Aorta (tissue), 5 donors: ENCODE measurements at regions not wholly inside any gene's neighbourhood (a gene's known extent, or its start where the extent isn't known, plus 50 kb on each side); places are given as distances from the start of the nearest gene placed in this dataset.

Experiments
- ATAC-seq: fragments of 200-7000 bp; cut with Tn5 transposase; one replicate; pipeline ENCODE4 v1.9.1; 2022; ENCODE audit warnings: moderate library complexity; ENCODE audit not compliant: low FRiP score
- DNase-seq, 2 donors: peaks; one replicate each; pipeline ENCODE4 v3.0.0-alpha.2; 2020
- H3K27ac ChIP-seq, 2 donors: one replicate each; pipeline ENCODE4 v1.5.1; 2013; ENCODE audit warnings: low read length in 2 of 2, mild to moderate bottlenecking in 2 of 2, moderate library complexity in 2 of 2, control low read depth in 1 of 2, inconsistent platforms in 1 of 2, low read depth in 1 of 2
- H3K27me3 ChIP-seq, 2 donors: one replicate each; pipeline ENCODE4 v1.6.1; 2013; ENCODE audit warnings: control low read depth in 1 of 2, low read length in 1 of 2, mild to moderate bottlenecking in 1 of 2, moderate library complexity in 1 of 2; ENCODE audit not compliant: insufficient read depth in 2 of 2, control insufficient read depth in 1 of 2
- H3K36me3 ChIP-seq, 2 donors: one replicate each; pipeline ENCODE4 v1.6.1; 2013; ENCODE audit warnings: control low read depth in 1 of 2, low read length in 1 of 2, mild to moderate bottlenecking in 1 of 2; ENCODE audit not compliant: insufficient read depth in 2 of 2, control insufficient read depth in 1 of 2
- H3K4me1 ChIP-seq, 2 donors: one replicate each; pipeline ENCODE4 v1.6.1; 2013; ENCODE audit warnings: low read length in 2 of 2, control low read depth in 1 of 2, mild to moderate bottlenecking in 1 of 2, moderate library complexity in 1 of 2; ENCODE audit not compliant: insufficient read depth in 2 of 2, control insufficient read depth in 1 of 2
- H3K4me3 ChIP-seq, 2 donors: one replicate each; pipeline ENCODE4 v1.5.1; 2013; ENCODE audit warnings: low read length in 2 of 2, control low read depth in 1 of 2, mild to moderate bottlenecking in 1 of 2
- H3K9me3 ChIP-seq: one replicate; pipeline ENCODE4 v1.6.1; 2013; ENCODE audit warnings: mild to moderate bottlenecking, low read length; ENCODE audit not compliant: control insufficient read depth
- WGBS, 2 donors: extraction: QIAGEN DNeasy Blood & Tissue Kit; methylation state at CpG; one replicate each; pipeline ENCODE4 v1.1.7; 2013; 5-methylcytosine and 5-hydroxymethylcytosine counted together
- intact Hi-C, 2 donors: fragments of 100-400 bp; cut with DNase I; formaldehyde crosslinking; loops; one replicate each; pipeline versions ENCODE4 v1.14.2 to v1.15.0; 2022
- donor health status: healthy with polysubstance abuse.
- donor health status: Bipolar disorder and iron deficiency.
- donor health status: DM: no; HTN: no; CAD: no.
- donor health status: DM: no; HTN: no; CAD: no.
- donor health status: DM: yes; HTN: yes; CAD: no.

GRCh38 chr10:130994191-130994590 lies 317.3 kb downstream of the TCERG1L start:
- intact Hi-C loops = no loop called here
- Histone ChIP-seq H3K27ac (no peak overlapping the region), H3K4me1 (no peaks in the 10 kb centered on the region), H3K4me3 (no peak overlapping the region), H3K27me3 (no peaks in the 10 kb centered on the region), H3K9me3 (peaks cover 2% of the 10 kb centered on the region), H3K36me3 (no peaks in the 10 kb centered on the region)
- 87 to 90% methylated on average over 7 of the region's 7 CpGs for WGBS, 2 donors
- ATAC-seq (peak; percentile 23), DNase-seq (no peak)

GRCh38 chr10:130994845-130995244 lies 316.7 kb downstream of the TCERG1L start:
- H3K36me3 ChIP-seq = no peaks in the 10 kb centered on the region
- H3K9me3 ChIP-seq = peaks cover 2% of the 10 kb centered on the region
- H3K4me3 ChIP-seq = no peak overlapping the region
- H3K27ac ChIP-seq = no peak overlapping the region
- 86% methylated on average over 7 of the region's 7 CpGs for WGBS, 2 donors
- no peak for DNase-seq
- H3K4me1 ChIP-seq = no peaks in the 10 kb centered on the region
- intact Hi-C loops = no loop called here
- H3K27me3 ChIP-seq = no peaks in the 10 kb centered on the region
- ATAC-seq = no peak

- Histone ChIP-seq H3K4me3 (no peak overlapping the region), H3K4me1 (no peaks in the 10 kb centered on the region), H3K36me3 (no peaks in the 10 kb centered on the region), H3K27me3 (no peaks in the 10 kb centered on the region), H3K27ac (no peak overlapping the region), H3K9me3 (peaks cover 2% of the 10 kb centered on the region)
- 54 to 60% methylated on average over 8 of the region's 8 CpGs for WGBS, 2 donors
- intact Hi-C loops = no loop called here
- no peak for ATAC-seq
- no peak for DNase-seq
These were observed 314.1 kb downstream of the TCERG1L start for GRCh38 chr10:130997267-130998045.

- intact Hi-C loops = no loop called here
- 61 to 66% methylated on average over 5 of the region's 5 CpGs for WGBS, 2 donors
- Histone ChIP-seq H3K4me3 (no peak overlapping the region), H3K27ac (no peak overlapping the region), H3K9me3 (peaks cover 2% of the 10 kb centered on the region), H3K36me3 (no peaks in the 10 kb centered on the region), H3K4me1 (no peaks in the 10 kb centered on the region), H3K27me3 (no peaks in the 10 kb centered on the region)
- DNase-seq = no peak
- ATAC-seq = no peak
These were observed 313.5 kb downstream of the TCERG1L start for GRCh38 chr10:130998046-130998435.

GRCh38 chr10:130998642-130999041 lies 312.9 kb downstream of the TCERG1L start:
- Histone ChIP-seq H3K4me1 (no peaks in the 10 kb centered on the region), H3K27ac (no peak overlapping the region), H3K36me3 (no peaks in the 10 kb centered on the region), H3K4me3 (no peak overlapping the region), H3K27me3 (no peaks in the 10 kb centered on the region), H3K9me3 (peaks cover 2% of the 10 kb centered on the region)
- DNase-seq = no peak
- no peak for ATAC-seq
- intact Hi-C loops = no loop called here
- WGBS, 2 donors = 90 to 93% methylated on average over 10 of the region's 10 CpGs

GRCh38 chr10:130999376-131000202 lies 311.9 kb downstream of the TCERG1L start:
- Histone ChIP-seq H3K36me3 (no peaks in the 10 kb centered on the region), H3K4me1 (no peaks in the 10 kb centered on the region), H3K9me3 (peaks cover 2% of the 10 kb centered on the region), H3K27me3 (no peaks in the 10 kb centered on the region), H3K27ac (no peak overlapping the region), H3K4me3 (no peak overlapping the region)
- intact Hi-C loops = no loop called here
- WGBS, 2 donors = 79 to 83% methylated on average over 11 of the region's 11 CpGs
- ATAC-seq = no peak
- DNase-seq = no peak

- intact Hi-C loops = no loop called here
- no peaks in the 10 kb centered on the region for H3K36me3 ChIP-seq
- 73 to 81% methylated on average over 6 of the region's 6 CpGs for WGBS, 2 donors
- no peak overlapping the region for H3K4me3 ChIP-seq
- H3K27ac ChIP-seq = no peak overlapping the region
- DNase-seq (no peak), ATAC-seq (no peak)
- H3K27me3 ChIP-seq = no peaks in the 10 kb centered on the region
- no peaks in the 10 kb centered on the region for H3K4me1 ChIP-seq
- H3K9me3 ChIP-seq = peaks cover 2% of the 10 kb centered on the region
These were observed 311.3 kb downstream of the TCERG1L start for GRCh38 chr10:131000244-131000643.

GRCh38 chr10:131000743-131001142 lies 310.8 kb downstream of the TCERG1L start:
- H3K36me3 ChIP-seq = no peaks in the 10 kb centered on the region
- DNase-seq = no peak
- peaks cover 2% of the 10 kb centered on the region for H3K9me3 ChIP-seq
- no peak for ATAC-seq
- 59 to 68% methylated on average over 4 of the region's 4 CpGs for WGBS, 2 donors
- H3K27me3 ChIP-seq = no peaks in the 10 kb centered on the region
- H3K4me1 ChIP-seq = no peaks in the 10 kb centered on the region
- no peak overlapping the region for H3K27ac ChIP-seq
- intact Hi-C loops = no loop called here
- no peak overlapping the region for H3K4me3 ChIP-seq

GRCh38 chr10:131001438-131001837 lies 310.1 kb downstream of the TCERG1L start:
- ATAC-seq (no peak), DNase-seq (no peak)
- intact Hi-C loops = no loop called here
- H3K4me1 ChIP-seq = no peaks in the 10 kb centered on the region
- 81 to 83% methylated on average over 9 of the region's 9 CpGs for WGBS, 2 donors
- peaks cover 2% of the 10 kb centered on the region for H3K9me3 ChIP-seq
- no peaks in the 10 kb centered on the region for H3K36me3 ChIP-seq
- no peak overlapping the region for H3K27ac ChIP-seq
- H3K27me3 ChIP-seq = no peaks in the 10 kb centered on the region
- H3K4me3 ChIP-seq = no peak overlapping the region
